Sigmoid colon (tissue), 6 donors: ENCODE measurements at regions not wholly inside any gene's neighbourhood (a gene's known extent, or its start where the extent isn't known, plus 50 kb on each side); places are given as distances from the start of the nearest gene placed in this dataset.

Source experiments
- DNase-seq: peaks from one replicate; pipeline ENCODE4 v3.0.0-alpha.2; 2019
- H3K27ac ChIP-seq, 4 donors: fragments of 200-600 bp; sonication (generic); one replicate each; pipeline ENCODE4 v1.5.1; 2016 to 2019; ENCODE audit warnings: mild to moderate bottlenecking in 1 of 4
- H3K27me3 ChIP-seq, 3 donors: fragments of 200-600 bp; sonication (generic); one replicate each; pipeline ENCODE4 v1.5.1; 2019; ENCODE audit warnings: mild to moderate bottlenecking in 1 of 3
- H3K36me3 ChIP-seq, 4 donors: fragments of 200-600 bp; sonication (generic); one replicate each; pipeline ENCODE4 v1.5.1; 2016 to 2019
- H3K4me1 ChIP-seq, 4 donors: fragments of 200-600 bp; sonication (generic); one replicate each; pipeline ENCODE4 v1.5.1; 2017 to 2019
- H3K4me3 ChIP-seq, 4 donors: fragments of 200-600 bp; sonication (generic); one replicate each; pipeline ENCODE4 v1.5.1; 2017 to 2019; ENCODE audit warnings: mild to moderate bottlenecking in 2 of 4, moderate library complexity in 1 of 4
- H3K9me3 ChIP-seq, 4 donors: fragments of 200-600 bp in 3 of 4; sonication (generic) in 3 of 4; one replicate each; pipeline versions ENCODE4 v1.5.1 to v1.6.1; 2013 to 2019
- CTCF ChIP-seq, 4 experiments: fragments of 450-650 bp in 3 of 4; fragments of 200-600 bp in 1 of 4; IDR thresholded peaks; one replicate each; pipeline ENCODE4 v1.5.1; 2016 to 2019; ENCODE audit warnings: antibody characterized with exemption in 4 of 4, mild to moderate bottlenecking in 3 of 4, moderate library complexity in 2 of 4
- EP300 ChIP-seq, 4 donors: sonication (generic); formaldehyde crosslinking; IDR thresholded peaks; one replicate each; pipeline ENCODE4 v1.6.1; 2017; ENCODE audit warnings: antibody characterized with exemption in 4 of 4
- POLR2A ChIP-seq, 2 donors: fragments of 450-650 bp; IDR thresholded peaks; one replicate each; pipeline ENCODE4 v1.6.1; 2016; ENCODE audit warnings: antibody characterized with exemption in 2 of 2, mild to moderate bottlenecking in 2 of 2, moderate library complexity in 2 of 2
- POLR2AphosphoS5 ChIP-seq, 4 donors: sonication (generic); formaldehyde crosslinking; IDR thresholded peaks; one replicate each; pipeline ENCODE4 v1.6.1; 2017; ENCODE audit warnings: antibody characterized with exemption in 4 of 4
- WGBS, 2 donors: extraction: QIAGEN DNeasy Blood & Tissue Kit; methylation state at CpG; one replicate each; pipeline ENCODE4 v1.1.7; 2013; 5-methylcytosine and 5-hydroxymethylcytosine counted together
- intact Hi-C: fragments of 100-400 bp; cut with DNase I; formaldehyde crosslinking; loops from one replicate; pipeline ENCODE4 v1.15.1; 2023
- donor health status: healthy with polysubstance abuse.
- donor health status: healthy.

GRCh38 chr6:21359926-21360325, 233.6 kb upstream of the SOX4 start:
- no peaks in the 10 kb centered on the region for H3K4me1 ChIP-seq
- H3K4me3 ChIP-seq, result no peak overlapping the region
- H3K9me3 ChIP-seq, result no peaks in the 10 kb centered on the region
- no peaks in the 10 kb centered on the region for H3K36me3 ChIP-seq
- no peak overlapping the region for H3K27ac ChIP-seq
- TF ChIP-seq EP300 (IDR thresholded peaks at IDR 0.05), result no peak
- TF ChIP-seq POLR2AphosphoS5 (IDR thresholded peaks at IDR 0.05), result no peak
- no peak for TF ChIP-seq CTCF (IDR thresholded peaks at IDR 0.05)
- TF ChIP-seq POLR2A (IDR thresholded peaks at IDR 0.05), result no peak
- DNase-seq, result no peak
- intact Hi-C loops, result no loop called here
- 93 to 96% methylated on average over 2 of the region's 2 CpGs for WGBS, 2 donors
- H3K27me3 ChIP-seq, result no peaks in the 10 kb centered on the region

GRCh38 chr6:21360336-21360735, 233.2 kb upstream of the SOX4 start:
- TF ChIP-seq POLR2A (IDR thresholded peaks at IDR 0.05) (no peak), POLR2AphosphoS5 (IDR thresholded peaks at IDR 0.05) (no peak), EP300 (IDR thresholded peaks at IDR 0.05) (no peak), CTCF (IDR thresholded peaks at IDR 0.05) (no peak)
- H3K4me3 ChIP-seq, result no peak overlapping the region
- H3K9me3 ChIP-seq, result no peaks in the 10 kb centered on the region
- H3K36me3 ChIP-seq, result no peaks in the 10 kb centered on the region
- no peak for DNase-seq
- 23 to 76% methylated on average over 6 of the region's 6 CpGs for WGBS, 2 donors
- no peak overlapping the region for H3K27ac ChIP-seq
- H3K27me3 ChIP-seq, result no peaks in the 10 kb centered on the region
- no peaks in the 10 kb centered on the region for H3K4me1 ChIP-seq
- intact Hi-C loops, result no loop called here

GRCh38 chr6:21367148-21367547, 226.4 kb upstream of the SOX4 start:
- Histone ChIP-seq H3K36me3 (no peaks in the 10 kb centered on the region), H3K27me3 (no peaks in the 10 kb centered on the region), H3K9me3 (no peaks in the 10 kb centered on the region), H3K27ac (no peak overlapping the region), H3K4me1 (peaks cover 0 to 10% (median 8%) of the 10 kb centered on the region in 4 donors), H3K4me3 (no peak overlapping the region)
- TF ChIP-seq POLR2AphosphoS5 (IDR thresholded peaks at IDR 0.05) (no peak), POLR2A (IDR thresholded peaks at IDR 0.05) (no peak)
- WGBS, 2 donors, result 89 to 97% methylated on average over 4 of the region's 4 CpGs
- intact Hi-C loops, result no loop called here
- no peak for DNase-seq

GRCh38 chr6:21367649-21368154, 225.8 kb upstream of the SOX4 start:
- H3K4me3 ChIP-seq, result no peak overlapping the region
- no peaks in the 10 kb centered on the region for H3K36me3 ChIP-seq
- TF ChIP-seq EP300 (IDR thresholded peaks at IDR 0.05) (no peak), CTCF (IDR thresholded peaks at IDR 0.05) (no peak), POLR2AphosphoS5 (IDR thresholded peaks at IDR 0.05) (no peak), POLR2A (IDR thresholded peaks at IDR 0.05) (no peak)
- H3K4me1 ChIP-seq, result peaks cover 0 to 10% (median 8%) of the 10 kb centered on the region in 4 donors
- no peak overlapping the region for H3K27ac ChIP-seq
- H3K9me3 ChIP-seq, result no peaks in the 10 kb centered on the region
- intact Hi-C loops, result no loop called here
- no peak for DNase-seq
- 94% methylated on average over 3 of the region's 3 CpGs for WGBS, 2 donors
- no peaks in the 10 kb centered on the region for H3K27me3 ChIP-seq

- no peak overlapping the region for H3K27ac ChIP-seq
- no peaks in the 10 kb centered on the region for H3K36me3 ChIP-seq
- peaks cover 0 to 10% (median 8%) of the 10 kb centered on the region in 4 donors for H3K4me1 ChIP-seq
- 53 to 76% methylated on average over 1 of the region's 1 CpG for WGBS, 2 donors
- no peaks in the 10 kb centered on the region for H3K9me3 ChIP-seq
- TF ChIP-seq POLR2AphosphoS5 (IDR thresholded peaks at IDR 0.05) (no peak), EP300 (IDR thresholded peaks at IDR 0.05) (no peak), CTCF (IDR thresholded peaks at IDR 0.05) (no peak), POLR2A (IDR thresholded peaks at IDR 0.05) (no peak)
- intact Hi-C loops, result no loop called here
- H3K27me3 ChIP-seq, result no peaks in the 10 kb centered on the region
- H3K4me3 ChIP-seq, result no peak overlapping the region
- DNase-seq, result no peak
These were observed 222.5 kb upstream of the SOX4 start for GRCh38 chr6:21371061-21371460.
